Testis (tissue), 2 donors: ENCODE measurements at regions not wholly inside any gene's neighbourhood (a gene's known extent, or its start where the extent isn't known, plus 50 kb on each side); places are given as distances from the start of the nearest gene placed in this dataset.

ENCODE experiments used
- POLR2A ChIP-seq: fragments of 450-650 bp; IDR thresholded peaks from one replicate; pipeline ENCODE4 v1.6.1; 2017; ENCODE audit warnings: antibody characterized with exemption, mild to moderate bottlenecking, moderate library complexity
- TF ChIP-seq, protein P1 (sequence below), 3 experiments: fragments of 450-650 bp in 2 of 3; fragments of 200-600 bp in 1 of 3; sonication (generic) in 1 of 3; IDR thresholded peaks; one replicate each; pipeline ENCODE4 v1.5.1; 2016 to 2019; ENCODE audit warnings: antibody characterized with exemption in 3 of 3, mild to moderate bottlenecking in 2 of 3, moderate library complexity in 1 of 3

DNA sequence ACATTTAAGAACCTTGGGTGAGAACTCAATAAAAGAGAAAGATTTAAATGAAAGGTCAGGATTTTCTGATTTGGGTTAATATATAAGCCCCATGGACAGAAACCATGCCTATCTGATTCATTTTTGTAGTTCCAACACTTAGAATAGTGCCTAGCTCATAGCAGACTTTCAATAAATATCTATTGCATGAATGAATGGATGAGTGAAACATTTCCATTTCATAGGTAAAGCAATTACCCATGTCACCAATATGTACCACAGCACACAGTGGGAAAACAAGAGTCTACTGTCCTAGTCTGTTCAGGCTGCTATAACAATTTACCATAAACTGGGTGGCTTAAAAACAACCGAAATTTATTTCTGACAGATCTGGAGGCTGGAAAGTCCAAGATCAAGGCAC is 63.9 kb upstream of the PTPN13 start:
- TF ChIP-seq, protein P1, sequence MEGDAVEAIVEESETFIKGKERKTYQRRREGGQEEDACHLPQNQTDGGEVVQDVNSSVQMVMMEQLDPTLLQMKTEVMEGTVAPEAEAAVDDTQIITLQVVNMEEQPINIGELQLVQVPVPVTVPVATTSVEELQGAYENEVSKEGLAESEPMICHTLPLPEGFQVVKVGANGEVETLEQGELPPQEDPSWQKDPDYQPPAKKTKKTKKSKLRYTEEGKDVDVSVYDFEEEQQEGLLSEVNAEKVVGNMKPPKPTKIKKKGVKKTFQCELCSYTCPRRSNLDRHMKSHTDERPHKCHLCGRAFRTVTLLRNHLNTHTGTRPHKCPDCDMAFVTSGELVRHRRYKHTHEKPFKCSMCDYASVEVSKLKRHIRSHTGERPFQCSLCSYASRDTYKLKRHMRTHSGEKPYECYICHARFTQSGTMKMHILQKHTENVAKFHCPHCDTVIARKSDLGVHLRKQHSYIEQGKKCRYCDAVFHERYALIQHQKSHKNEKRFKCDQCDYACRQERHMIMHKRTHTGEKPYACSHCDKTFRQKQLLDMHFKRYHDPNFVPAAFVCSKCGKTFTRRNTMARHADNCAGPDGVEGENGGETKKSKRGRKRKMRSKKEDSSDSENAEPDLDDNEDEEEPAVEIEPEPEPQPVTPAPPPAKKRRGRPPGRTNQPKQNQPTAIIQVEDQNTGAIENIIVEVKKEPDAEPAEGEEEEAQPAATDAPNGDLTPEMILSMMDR (IDR thresholded peaks at IDR 0.05), result no peak
- no peak for TF ChIP-seq POLR2A
